HCT116 (cell line): ENCODE measurements at regions not wholly inside any gene's neighbourhood (a gene's known extent, or its start where the extent isn't known, plus 50 kb on each side); places are given as distances from the start of the nearest gene placed in this dataset.

ENCODE experiments used
- ATAC-seq: fragments of 200-7000 bp; cut with Tn5 transposase; 2 replicates; pipeline ENCODE4 v1.9.1; 2020; ENCODE audit warnings: mild to moderate bottlenecking, moderate library complexity
- BruUV-seq: library from RNA; stranded (reverse); fragments of 400-500 nt; replicated peaks from 2 replicates; lab custom pipeline; 2021; lab: Mats Ljungman, UMichigan
- CTCF ChIA-PET: fragments of 300-600 bp; sonication (Branson Sonifier 250); formaldehyde crosslinking; loops from one replicate; lab custom pipeline; 2021; ENCODE audit warnings: antibody characterized with exemption; lab: Charles Lee
- POLR2A ChIA-PET: fragments of 300-600, 350-600 bp; sonication (Branson Sonifier 250); formaldehyde crosslinking; loops from one replicate; lab custom pipeline; 2021; ENCODE audit warnings: antibody characterized with exemption; lab: Charles Lee
- RAD21 ChIA-PET, 2 experiments: fragments of 300-600 bp; sonication (Branson Sonifier 250); formaldehyde crosslinking; loops; one replicate each; lab custom pipeline; 2023; ENCODE audit warnings: low total read pairs in 2 of 2; ENCODE audit not compliant: uncharacterized antibody in 2 of 2, unreplicated experiment in 2 of 2, low non-redundant PET in 1 of 2; lab: Charles Lee
- DNase-seq: peaks from one replicate; pipeline ENCODE4 v3.0.0-alpha.2; 2010; ENCODE audit warnings: low read depth, low spot score
- H2AFZ ChIP-seq: fragments of 200-600 bp; shearing (Covaris generic), sonication (generic); 2 replicates; pipeline ENCODE4 v1.6.1; 2017; ENCODE audit warnings: low read depth, mixed run types, mixed read lengths, antibody characterized with exemption, low read length; ENCODE audit not compliant: poor library complexity, severe bottlenecking
- H3K27ac ChIP-seq: 2 replicates; pipeline ENCODE4 v1.5.1; 2012; ENCODE audit warnings: low read depth, low read length
- H3K27me3 ChIP-seq: fragments of 200-600 bp; sonication (generic); 2 replicates; pipeline ENCODE4 v1.6.1; 2016; ENCODE audit warnings: mixed run types, low read length, mixed read lengths; ENCODE audit not compliant: insufficient read depth
- H3K36me3 ChIP-seq, 2 experiments: fragments of 200-500 bp in 1 of 2; fragments of 200-600 bp in 1 of 2; sonication (Bioruptor generic) in 1 of 2; sonication (generic) in 1 of 2; 2 replicates each; pipeline versions ENCODE4 v1.5.1 to v1.6.1; 2014 to 2016; ENCODE audit warnings: low read length in 2 of 2, inconsistent platforms in 1 of 2, mixed read lengths in 1 of 2, mixed run types in 1 of 2; ENCODE audit not compliant: insufficient read depth in 2 of 2, control insufficient read depth in 1 of 2
- H3K4me1 ChIP-seq, 2 experiments: fragments of 200-600 bp in 1 of 2; sonication (generic) in 1 of 2; 2 replicates each; pipeline versions ENCODE4 v1.5.1 to v1.6.1; 2012 to 2017; ENCODE audit warnings: low read length in 2 of 2, inconsistent platforms in 1 of 2, mild to moderate bottlenecking in 1 of 2, mixed read lengths in 1 of 2, mixed run types in 1 of 2, moderate library complexity in 1 of 2; ENCODE audit not compliant: insufficient read depth in 2 of 2, control insufficient read depth in 1 of 2
- H3K4me2 ChIP-seq: fragments of 200-600 bp; sonication (generic); 2 replicates; pipeline ENCODE4 v1.6.1; 2017; ENCODE audit warnings: mixed run types, low read length, mixed read lengths
- H3K4me3 ChIP-seq, 2 experiments: fragments of 200-600 bp in 1 of 2; sonication (generic) in 1 of 2; replicated peaks in 1 of 2; 2 replicates each; pipeline ENCODE4 v1.5.1; 2011 to 2016; ENCODE audit warnings: low read length in 2 of 2, control low read depth in 1 of 2, low read depth in 1 of 2, mild to moderate bottlenecking in 1 of 2, mixed read lengths in 1 of 2, mixed run types in 1 of 2
- H3K79me2 ChIP-seq: fragments of 200-600 bp; sonication (generic); 2 replicates; pipeline ENCODE4 v1.6.1; 2017; ENCODE audit warnings: mild to moderate bottlenecking, mixed run types, low read length, moderate library complexity, mixed read lengths; ENCODE audit not compliant: insufficient read depth
- H3K9ac ChIP-seq: fragments of 200-600 bp; sonication (generic); 2 replicates; pipeline ENCODE4 v1.6.1; 2016; ENCODE audit warnings: low read length, mixed read lengths
- H3K9me2 ChIP-seq: fragments of 200-600 bp; sonication (generic), shearing (Covaris generic); 2 replicates; pipeline ENCODE4 v1.6.1; 2017; ENCODE audit warnings: mixed run types, mild to moderate bottlenecking, moderate library complexity; ENCODE audit not compliant: insufficient read depth
- H3K9me3 ChIP-seq, 2 experiments: fragments of 200-500 bp in 1 of 2; fragments of 200-600 bp in 1 of 2; sonication (Bioruptor generic) in 1 of 2; sonication (generic) in 1 of 2; 2 replicates each; pipeline ENCODE4 v1.6.1; 2014 to 2017; ENCODE audit warnings: low read length in 2 of 2, mixed read lengths in 2 of 2, inconsistent platforms in 1 of 2, low read depth in 1 of 2, mild to moderate bottlenecking in 1 of 2, mixed run types in 1 of 2, moderate library complexity in 1 of 2; ENCODE audit not compliant: control insufficient read depth in 1 of 2, insufficient read depth in 1 of 2
- H4K20me1 ChIP-seq: fragments of 200-600 bp; sonication (generic), shearing (Covaris generic); 2 replicates; pipeline ENCODE4 v1.6.1; 2017; ENCODE audit warnings: mixed run types, mild to moderate bottlenecking, moderate library complexity; ENCODE audit not compliant: insufficient read depth
- ATF3 ChIP-seq: IDR thresholded peaks from 2 replicates; pipeline ENCODE4 v1.6.1; 2012
- CBX3 ChIP-seq: IDR thresholded peaks from 2 replicates; pipeline ENCODE4 v1.6.1; 2012; ENCODE audit warnings: low read depth
- CEBPB ChIP-seq: IDR thresholded peaks from 2 replicates; pipeline ENCODE4 v1.6.1; 2012; ENCODE audit warnings: low read depth
- EZH2 ChIP-seq: fragments of 200-600 bp; sonication (generic); IDR thresholded peaks from 2 replicates; pipeline ENCODE4 v1.6.1; 2017; ENCODE audit warnings: antibody characterized with exemption, mixed run types
- JUND ChIP-seq: IDR thresholded peaks from 2 replicates; pipeline ENCODE4 v1.6.1; 2012
- POLR2A ChIP-seq: IDR thresholded peaks from 2 replicates; pipeline ENCODE4 v1.7.0; 2011; ENCODE audit warnings: borderline replicate concordance; ENCODE audit not compliant: insufficient read depth, insufficient read length; ENCODE audit errors: extremely low read depth
- RAD21 ChIP-seq: IDR thresholded peaks from 2 replicates; pipeline ENCODE4 v1.6.1; 2012; ENCODE audit warnings: low read depth, mild to moderate bottlenecking
- SP1 ChIP-seq: IDR thresholded peaks from 2 replicates; pipeline ENCODE4 v1.6.1; 2012; ENCODE audit warnings: low read depth
- TCF7L2 ChIP-seq: IDR thresholded peaks from 2 replicates; pipeline ENCODE4 v1.7.0; 2011; ENCODE audit warnings: borderline replicate concordance, inconsistent platforms; ENCODE audit not compliant: insufficient read depth, insufficient read length; ENCODE audit errors: extremely low read depth
- ZBTB33 ChIP-seq: IDR thresholded peaks from 2 replicates; pipeline ENCODE4 v1.6.1; 2011; ENCODE audit warnings: mild to moderate bottlenecking, low read length, moderate library complexity; ENCODE audit not compliant: insufficient replicate concordance; ENCODE audit errors: extremely low read depth
- ZFX ChIP-seq: fragments of 450-650 bp; IDR thresholded peaks from 2 replicates; pipeline ENCODE4 v1.6.1; 2017
- intact Hi-C: fragments of 100-400 bp; cut with micrococcal nuclease; formaldehyde crosslinking; loops from 2 replicates; pipeline ENCODE4 v1.10.0; 2022
- TF ChIP-seq, protein P1 (sequence below): IDR thresholded peaks from 2 replicates; pipeline ENCODE4 v1.6.1; 2012; ENCODE audit warnings: low read depth

DNA sequence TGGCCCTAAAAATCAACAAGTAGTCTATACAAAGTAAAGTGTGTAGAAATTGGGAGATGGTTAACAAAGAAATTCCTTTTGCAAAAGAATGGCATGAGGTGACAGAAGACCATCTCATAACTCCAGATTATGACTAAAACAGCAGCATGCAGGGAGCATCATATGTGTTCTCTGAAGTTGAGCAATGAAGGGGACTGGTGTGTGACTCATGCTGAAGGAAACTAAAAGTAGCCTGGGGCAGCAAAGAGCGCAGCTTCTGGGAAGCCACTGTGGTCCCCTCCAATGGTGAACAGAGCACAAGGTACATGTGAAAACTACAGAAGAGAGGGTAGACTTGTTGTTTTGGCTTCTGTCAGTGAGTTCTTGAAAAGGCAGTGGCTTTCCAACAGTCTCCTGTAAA is 133.4 kb downstream of the MACC1 start (continued):
- TF ChIP-seq TCF7L2 = no peak
- TF ChIP-seq POLR2A = no peak

DNA sequence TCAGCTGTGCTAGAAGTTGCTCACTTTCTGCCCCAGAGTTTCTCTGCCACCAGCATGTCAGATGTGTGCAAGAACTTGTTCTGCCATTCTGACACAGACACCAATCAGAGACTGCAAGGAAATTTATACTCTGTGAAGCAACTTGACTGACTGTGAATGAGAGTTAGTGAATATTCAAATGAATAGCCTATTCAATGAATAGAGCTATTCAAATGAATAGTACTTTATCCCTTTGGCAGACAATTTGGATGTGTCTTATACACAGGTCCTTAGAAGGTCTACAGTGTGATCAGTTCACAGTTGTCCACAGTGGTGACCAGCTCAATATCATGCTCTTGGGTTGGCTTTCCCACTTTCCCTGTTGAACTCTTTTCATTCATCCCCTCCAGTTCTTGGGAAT is 138.1 kb downstream of the MACC1 start:
- no peak for DNase-seq
- CTCF ChIA-PET = no interaction called here
- no TSS peak for BruUV-seq

More for the DNA sequence above, 138.1 kb downstream of the MACC1 start:
- no peaks in the 10 kb centered on the region for H3K9me3 ChIP-seq
- POLR2A ChIA-PET = interaction anchor here (0.7 kb wide), 1 partner anchor 34 kb away, joined by 5 read pairs; no protein-coding TSS in a partner anchor
- RAD21 ChIA-PET = no interaction called here
- peaks cover 0 to 6% of the 10 kb centered on the region in 2 experiments; a peak in 2 of 4 replicates for H3K4me1 ChIP-seq
- no peaks in the 10 kb centered on the region for H3K36me3 ChIP-seq
- no peaks in the 10 kb centered on the region for H3K9me2 ChIP-seq
- H3K79me2 ChIP-seq = no peaks in the 10 kb centered on the region
- H3K4me3 ChIP-seq = no peak overlapping the region
- intact Hi-C loops = no loop called here
- no peak overlapping the region for H3K9ac ChIP-seq
- H4K20me1 ChIP-seq = no peaks in the 10 kb centered on the region
- H3K4me2 ChIP-seq = no peak overlapping the region
- TF ChIP-seq POLR2A (no peak), ATF3 (no peak), JUND (no peak), CBX3 (no peak), SP1 (no peak), ZBTB33 (no peak), CEBPB (no peak), ZFX (no peak), EZH2 (no peak), RAD21 (no peak)
- TF ChIP-seq, protein P1, sequence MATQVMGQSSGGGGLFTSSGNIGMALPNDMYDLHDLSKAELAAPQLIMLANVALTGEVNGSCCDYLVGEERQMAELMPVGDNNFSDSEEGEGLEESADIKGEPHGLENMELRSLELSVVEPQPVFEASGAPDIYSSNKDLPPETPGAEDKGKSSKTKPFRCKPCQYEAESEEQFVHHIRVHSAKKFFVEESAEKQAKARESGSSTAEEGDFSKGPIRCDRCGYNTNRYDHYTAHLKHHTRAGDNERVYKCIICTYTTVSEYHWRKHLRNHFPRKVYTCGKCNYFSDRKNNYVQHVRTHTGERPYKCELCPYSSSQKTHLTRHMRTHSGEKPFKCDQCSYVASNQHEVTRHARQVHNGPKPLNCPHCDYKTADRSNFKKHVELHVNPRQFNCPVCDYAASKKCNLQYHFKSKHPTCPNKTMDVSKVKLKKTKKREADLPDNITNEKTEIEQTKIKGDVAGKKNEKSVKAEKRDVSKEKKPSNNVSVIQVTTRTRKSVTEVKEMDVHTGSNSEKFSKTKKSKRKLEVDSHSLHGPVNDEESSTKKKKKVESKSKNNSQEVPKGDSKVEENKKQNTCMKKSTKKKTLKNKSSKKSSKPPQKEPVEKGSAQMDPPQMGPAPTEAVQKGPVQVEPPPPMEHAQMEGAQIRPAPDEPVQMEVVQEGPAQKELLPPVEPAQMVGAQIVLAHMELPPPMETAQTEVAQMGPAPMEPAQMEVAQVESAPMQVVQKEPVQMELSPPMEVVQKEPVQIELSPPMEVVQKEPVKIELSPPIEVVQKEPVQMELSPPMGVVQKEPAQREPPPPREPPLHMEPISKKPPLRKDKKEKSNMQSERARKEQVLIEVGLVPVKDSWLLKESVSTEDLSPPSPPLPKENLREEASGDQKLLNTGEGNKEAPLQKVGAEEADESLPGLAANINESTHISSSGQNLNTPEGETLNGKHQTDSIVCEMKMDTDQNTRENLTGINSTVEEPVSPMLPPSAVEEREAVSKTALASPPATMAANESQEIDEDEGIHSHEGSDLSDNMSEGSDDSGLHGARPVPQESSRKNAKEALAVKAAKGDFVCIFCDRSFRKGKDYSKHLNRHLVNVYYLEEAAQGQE = no peak
- H3K27me3 ChIP-seq = no peaks in the 10 kb centered on the region
- no peak for ATAC-seq
- no peak overlapping the region for H2AFZ ChIP-seq
- no peak overlapping the region for H3K27ac ChIP-seq
